HG03064 (cell line): ENCODE measurements at regions not wholly inside any gene's neighbourhood (a gene's known extent, or its start where the extent isn't known, plus 50 kb on each side); places are given as distances from the start of the nearest gene placed in this dataset.
"Not testable (repeated sequence)": the region's sequence is repeated elsewhere in the genome, so short reads cannot be mapped to it uniquely, and the experiment has no call there.

Source experiments
- ATAC-seq: cut with Tn5 transposase; IDR thresholded peaks from one replicate; pipeline ENCODE4 v1.9.1; 2021; ENCODE audit warnings: low read depth; ENCODE audit not compliant: unreplicated experiment

GRCh38 chr10:4602764-4603491 lies 223.1 kb upstream of the AKR1E2 start:
- no peak for ATAC-seq

- no peak for ATAC-seq
Measured at GRCh38 chr10:4599471-4599870, 226.5 kb upstream of the AKR1E2 start.

- ATAC-seq = not testable (repeated sequence)
Measured at GRCh38 chr10:4597898-4598297, 228.1 kb upstream of the AKR1E2 start.

GRCh38 chr10:4596951-4597350 lies 229.1 kb upstream of the AKR1E2 start:
- no peak for ATAC-seq

- no peak for ATAC-seq
Measured at GRCh38 chr10:4595719-4596319, 230.2 kb upstream of the AKR1E2 start.

- ATAC-seq = no peak
Measured at GRCh38 chr10:4590807-4591206, 235.2 kb upstream of the AKR1E2 start.

GRCh38 chr10:4588824-4589223 lies 237.2 kb upstream of the AKR1E2 start:
- ATAC-seq = no peak

- no peak for ATAC-seq
Measured at GRCh38 chr10:4587466-4587865, 238.5 kb upstream of the AKR1E2 start.

GRCh38 chr10:4586776-4587175 lies 239.2 kb upstream of the AKR1E2 start:
- no peak for ATAC-seq

GRCh38 chr10:4581929-4582328 lies 244.1 kb upstream of the AKR1E2 start:
- ATAC-seq = no peak

GRCh38 chr10:4579844-4580243 lies 246.2 kb upstream of the AKR1E2 start:
- ATAC-seq = no peak

GRCh38 chr10:4576206-4576605 lies 249.8 kb upstream of the AKR1E2 start:
- no peak for ATAC-seq

GRCh38 chr10:4569151-4569550 lies 256.9 kb upstream of the AKR1E2 start:
- ATAC-seq = no peak

GRCh38 chr10:4568731-4569130 lies 257.3 kb upstream of the AKR1E2 start:
- no peak for ATAC-seq

GRCh38 chr10:4568086-4568485 lies 257.9 kb upstream of the AKR1E2 start:
- no peak for ATAC-seq

- ATAC-seq = no peak
Measured at GRCh38 chr10:4567637-4568036, 258.4 kb upstream of the AKR1E2 start.

- ATAC-seq = no peak
Measured at GRCh38 chr10:4566011-4566410, 260.0 kb upstream of the AKR1E2 start.

GRCh38 chr10:4561296-4561695 lies 264.7 kb upstream of the AKR1E2 start:
- no peak for ATAC-seq

- no peak for ATAC-seq
Measured at GRCh38 chr10:4557469-4557868, 268.5 kb upstream of the AKR1E2 start.

GRCh38 chr10:4556527-4556926 lies 269.5 kb upstream of the AKR1E2 start:
- ATAC-seq = no peak

- no peak for ATAC-seq
Measured at GRCh38 chr10:4555920-4556319, 270.1 kb upstream of the AKR1E2 start.

- ATAC-seq = no peak
Measured at GRCh38 chr10:4549139-4549653, 276.8 kb upstream of the AKR1E2 start.
